ENCODE measurements at regions not wholly inside any gene's neighbourhood (a gene's known extent, or its start where the extent isn't known, plus 50 kb on each side); places are given as distances from the start of the nearest gene placed in this dataset.

- Histone ChIP-seq H3K9ac (ENCODE audit: low read depth, low read length) (no peak overlapping the region), H3K4me2 (ENCODE audit: low read length) (no peak overlapping the region), H3K36me3 (ENCODE audit: insufficient read depth, low read length) (no peaks in the 10 kb centered on the region), H3K9me3 (replicated peaks; ENCODE audit: low read length) (peaks cover 3% of the 10 kb centered on the region), H3K4me3 (ENCODE audit: low read length) (no peak overlapping the region), H3K27me3 (ENCODE audit: control insufficient read depth, insufficient read depth, low read length) (no peaks in the 10 kb centered on the region), H3K4me1 (ENCODE audit: control insufficient read depth, insufficient read depth, low read length) (no peaks in the 10 kb centered on the region)
Measured at GRCh38 chr3:95389725-95390313, 1327.0 kb downstream of the NSUN3 start.

- Histone ChIP-seq H3K9me3 (replicated peaks; ENCODE audit: low read length) (no peaks in the 10 kb centered on the region), H3K36me3 (ENCODE audit: insufficient read depth, low read length) (no peaks in the 10 kb centered on the region), H3K27me3 (ENCODE audit: control insufficient read depth, insufficient read depth, low read length) (no peaks in the 10 kb centered on the region), H3K4me1 (ENCODE audit: control insufficient read depth, insufficient read depth, low read length) (no peaks in the 10 kb centered on the region), H3K4me2 (ENCODE audit: low read length) (no peak overlapping the region), H3K9ac (ENCODE audit: low read depth, low read length) (no peak overlapping the region), H3K4me3 (ENCODE audit: low read length) (no peak overlapping the region)
Measured at GRCh38 chr3:95394286-95394685, 1331.4 kb downstream of the NSUN3 start.

DNA sequence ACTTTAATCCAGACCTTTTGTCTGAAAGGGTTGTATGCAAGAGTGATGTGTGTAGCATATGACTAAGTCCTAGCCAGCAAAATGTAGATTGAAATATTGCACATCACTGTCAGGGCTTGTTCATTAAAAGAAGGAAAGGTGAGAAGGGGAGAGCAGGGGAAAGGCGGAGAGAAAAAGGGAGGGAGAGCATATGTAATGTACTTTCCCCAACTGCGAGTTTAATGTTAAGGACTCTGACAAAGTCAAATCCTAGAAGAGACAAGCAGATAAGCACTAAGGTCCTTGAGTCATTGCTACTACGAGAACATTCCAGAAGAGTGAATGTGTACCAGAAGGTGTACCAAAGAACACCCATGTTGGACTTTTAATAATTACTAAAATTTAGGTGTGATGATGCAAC is 1336.7 kb downstream of the NSUN3 start:
- Histone ChIP-seq H3K9me3 (replicated peaks; ENCODE audit: low read length) (no peaks in the 10 kb centered on the region), H3K4me2 (ENCODE audit: low read length) (no peak overlapping the region), H3K4me3 (ENCODE audit: low read length) (no peak overlapping the region), H3K9ac (ENCODE audit: low read depth, low read length) (no peak overlapping the region), H3K36me3 (ENCODE audit: insufficient read depth, low read length) (no peaks in the 10 kb centered on the region), H3K4me1 (ENCODE audit: control insufficient read depth, insufficient read depth, low read length) (no peaks in the 10 kb centered on the region), H3K27me3 (ENCODE audit: control insufficient read depth, insufficient read depth, low read length) (no peaks in the 10 kb centered on the region)

GRCh38 chr3:95401693-95402092 is 1338.8 kb downstream of the NSUN3 start:
- no peak overlapping the region for H3K4me2 ChIP-seq (ENCODE audit: low read length)
- no peaks in the 10 kb centered on the region for H3K4me1 ChIP-seq (ENCODE audit: control insufficient read depth, insufficient read depth, low read length)
- no peaks in the 10 kb centered on the region for H3K9me3 ChIP-seq (replicated peaks; ENCODE audit: low read length)
- no peak overlapping the region for H3K9ac ChIP-seq (ENCODE audit: low read depth, low read length)
- no peak overlapping the region for H3K4me3 ChIP-seq (ENCODE audit: low read length)
- no peaks in the 10 kb centered on the region for H3K27me3 ChIP-seq (ENCODE audit: control insufficient read depth, insufficient read depth, low read length)
- H3K36me3 ChIP-seq (ENCODE audit: insufficient read depth, low read length) = no peaks in the 10 kb centered on the region

DNA sequence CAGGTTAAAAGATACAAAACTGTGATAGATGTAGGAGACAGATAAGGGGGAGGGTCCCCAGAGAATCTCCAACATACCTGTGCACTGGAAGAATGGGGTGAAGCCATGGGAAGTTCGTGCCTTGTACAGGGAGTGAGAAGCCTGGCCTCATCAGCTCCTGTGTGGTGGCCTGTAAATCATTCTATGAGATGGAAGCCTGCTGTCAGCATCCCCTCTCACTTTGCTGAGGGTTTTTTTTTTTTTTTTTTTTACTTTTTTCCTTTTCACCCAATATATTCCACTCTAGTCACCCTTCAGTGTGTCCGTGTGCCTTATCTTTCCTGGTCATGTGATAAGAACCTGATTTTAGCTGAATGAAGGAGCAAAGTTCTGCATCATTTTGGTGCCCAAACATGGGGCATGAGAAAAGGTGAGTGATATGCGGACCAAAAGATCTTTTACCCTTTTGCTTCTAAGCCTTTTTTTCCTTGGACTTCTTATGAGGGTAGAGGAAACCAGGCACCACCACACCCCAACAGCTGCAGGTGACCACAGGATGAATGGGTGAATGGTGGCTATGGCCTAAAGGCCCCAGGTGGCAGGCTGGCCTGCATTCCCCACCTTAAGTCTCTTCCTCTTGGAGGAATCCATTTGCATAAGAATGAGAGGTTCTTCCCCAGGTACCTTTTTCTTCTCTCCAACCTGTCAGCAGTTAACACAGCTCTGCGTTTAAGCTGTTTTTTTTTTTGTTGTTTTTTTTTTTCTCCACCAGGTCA is 1345.0 kb downstream of the NSUN3 start:
- Histone ChIP-seq H3K27me3 (ENCODE audit: control insufficient read depth, insufficient read depth, low read length) (no peaks in the 10 kb centered on the region), H3K9me3 (replicated peaks; ENCODE audit: low read length) (peaks cover 2% of the 10 kb centered on the region), H3K4me2 (ENCODE audit: low read length) (no peak overlapping the region), H3K4me3 (ENCODE audit: low read length) (no peak overlapping the region), H3K36me3 (ENCODE audit: insufficient read depth, low read length) (no peaks in the 10 kb centered on the region), H3K4me1 (ENCODE audit: control insufficient read depth, insufficient read depth, low read length) (no peaks in the 10 kb centered on the region), H3K9ac (ENCODE audit: low read depth, low read length) (no peak overlapping the region)

DNA sequence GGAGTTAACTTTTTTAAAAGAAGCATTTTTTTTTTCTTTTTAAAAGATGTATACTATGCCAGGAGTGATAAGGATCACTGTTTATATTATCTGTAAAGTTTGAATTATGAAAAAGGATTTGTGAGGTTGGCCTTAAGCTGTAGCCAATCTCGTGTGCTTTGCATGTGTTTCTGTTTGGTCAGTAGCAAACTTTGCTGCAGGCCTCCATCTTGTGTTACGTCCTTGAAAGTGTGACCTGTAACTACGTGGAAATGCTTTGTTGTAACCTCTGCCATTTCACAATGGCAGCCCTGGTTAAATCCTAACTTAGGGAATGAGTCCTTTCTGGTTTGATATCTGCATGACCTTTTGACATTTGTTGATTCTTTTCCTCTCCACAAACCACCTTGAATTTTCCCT is 1345.6 kb downstream of the NSUN3 start:
- Histone ChIP-seq H3K9ac (ENCODE audit: low read depth, low read length) (no peak overlapping the region), H3K4me3 (ENCODE audit: low read length) (no peak overlapping the region), H3K9me3 (replicated peaks; ENCODE audit: low read length) (peaks cover 2% of the 10 kb centered on the region)

GRCh38 chr3:95418251-95418650 is 1355.4 kb downstream of the NSUN3 start:
- H3K36me3 ChIP-seq (ENCODE audit: insufficient read depth, low read length) = no peaks in the 10 kb centered on the region
- H3K9me3 ChIP-seq (replicated peaks; ENCODE audit: low read length) = peaks cover 3% of the 10 kb centered on the region
- H3K27me3 ChIP-seq (ENCODE audit: control insufficient read depth, insufficient read depth, low read length) = no peaks in the 10 kb centered on the region
- no peak overlapping the region for H3K9ac ChIP-seq (ENCODE audit: low read depth, low read length)
- H3K4me2 ChIP-seq (ENCODE audit: low read length) = no peak overlapping the region
- H3K4me3 ChIP-seq (ENCODE audit: low read length) = no peak overlapping the region
- H3K4me1 ChIP-seq (ENCODE audit: control insufficient read depth, insufficient read depth, low read length) = no peaks in the 10 kb centered on the region

More for the DNA sequence above, 1345.6 kb downstream of the NSUN3 start:
- no peaks in the 10 kb centered on the region for H3K4me1 ChIP-seq (ENCODE audit: control insufficient read depth, insufficient read depth, low read length)
- no peaks in the 10 kb centered on the region for H3K36me3 ChIP-seq (ENCODE audit: insufficient read depth, low read length)
- H3K4me2 ChIP-seq (ENCODE audit: low read length) = no peak overlapping the region
- no peaks in the 10 kb centered on the region for H3K27me3 ChIP-seq (ENCODE audit: control insufficient read depth, insufficient read depth, low read length)

GRCh38 chr3:95424279-95424678 is 1361.4 kb downstream of the NSUN3 start:
- Histone ChIP-seq H3K4me3 (ENCODE audit: low read length) (no peak overlapping the region), H3K4me2 (ENCODE audit: low read length) (no peak overlapping the region), H3K9me3 (replicated peaks; ENCODE audit: low read length) (no peaks in the 10 kb centered on the region), H3K27me3 (ENCODE audit: control insufficient read depth, insufficient read depth, low read length) (no peaks in the 10 kb centered on the region), H3K9ac (ENCODE audit: low read depth, low read length) (no peak overlapping the region), H3K4me1 (ENCODE audit: control insufficient read depth, insufficient read depth, low read length) (no peaks in the 10 kb centered on the region), H3K36me3 (ENCODE audit: insufficient read depth, low read length) (no peaks in the 10 kb centered on the region)

DNA sequence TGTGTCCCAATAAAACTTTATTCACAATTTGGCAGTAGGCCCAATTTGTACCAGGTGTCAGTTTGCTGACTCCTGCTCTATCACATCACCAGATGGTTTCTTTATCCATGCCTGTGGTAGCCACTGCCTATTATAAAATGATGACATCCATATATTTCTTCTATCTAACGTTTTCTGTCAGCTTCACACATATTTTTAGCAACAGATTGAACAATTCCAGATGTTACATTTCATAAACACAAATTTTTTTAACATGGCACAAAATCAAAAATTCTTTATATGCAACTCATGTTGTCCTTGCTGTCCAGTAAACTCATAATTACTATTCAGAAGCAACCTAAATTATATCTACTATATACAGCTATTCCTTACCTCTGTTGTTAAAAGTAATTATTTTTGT is 1371.6 kb downstream of the NSUN3 start:
- H3K4me1 ChIP-seq (ENCODE audit: control insufficient read depth, insufficient read depth, low read length) = no peaks in the 10 kb centered on the region
- H3K9ac ChIP-seq (ENCODE audit: low read depth, low read length) = no peak overlapping the region
- no peak overlapping the region for H3K4me2 ChIP-seq (ENCODE audit: low read length)
- H3K9me3 ChIP-seq (replicated peaks; ENCODE audit: low read length) = no peaks in the 10 kb centered on the region
- no peaks in the 10 kb centered on the region for H3K36me3 ChIP-seq (ENCODE audit: insufficient read depth, low read length)
- no peaks in the 10 kb centered on the region for H3K27me3 ChIP-seq (ENCODE audit: control insufficient read depth, insufficient read depth, low read length)
- H3K4me3 ChIP-seq (ENCODE audit: low read length) = no peak overlapping the region

GRCh38 chr3:95437409-95437808 is 1374.5 kb downstream of the NSUN3 start:
- H3K9me3 ChIP-seq (replicated peaks; ENCODE audit: low read length) = no peaks in the 10 kb centered on the region
- no peak overlapping the region for H3K4me3 ChIP-seq (ENCODE audit: low read length)
- H3K4me2 ChIP-seq (ENCODE audit: low read length) = no peak overlapping the region
- H3K36me3 ChIP-seq (ENCODE audit: insufficient read depth, low read length) = no peaks in the 10 kb centered on the region
- H3K9ac ChIP-seq (ENCODE audit: low read depth, low read length) = no peak overlapping the region
- H3K27me3 ChIP-seq (ENCODE audit: control insufficient read depth, insufficient read depth, low read length) = no peaks in the 10 kb centered on the region
- H3K4me1 ChIP-seq (ENCODE audit: control insufficient read depth, insufficient read depth, low read length) = no peaks in the 10 kb centered on the region

DNA sequence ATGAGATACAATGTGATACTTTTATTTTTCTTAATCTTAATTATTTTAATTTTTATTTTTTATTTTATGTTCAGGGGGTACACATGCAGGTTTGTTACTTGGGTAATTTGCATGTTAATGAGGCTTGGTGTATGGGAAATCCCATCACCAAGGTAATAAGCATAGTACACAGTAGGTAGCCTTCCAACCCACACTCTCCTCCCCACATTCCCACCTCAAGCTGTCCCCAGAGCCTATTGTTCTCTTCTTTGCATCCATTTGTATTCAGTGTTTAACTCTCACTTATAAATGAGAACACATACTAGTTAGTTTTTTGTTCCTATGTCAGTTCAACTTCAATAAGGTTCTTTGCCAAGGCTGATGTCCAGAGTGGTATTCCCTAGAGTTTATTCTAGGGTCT is 1375.4 kb downstream of the NSUN3 start:
- Histone ChIP-seq H3K9ac (ENCODE audit: low read depth, low read length) (no peak overlapping the region), H3K27me3 (ENCODE audit: control insufficient read depth, insufficient read depth, low read length) (no peaks in the 10 kb centered on the region), H3K36me3 (ENCODE audit: insufficient read depth, low read length) (no peaks in the 10 kb centered on the region), H3K9me3 (replicated peaks; ENCODE audit: low read length) (no peaks in the 10 kb centered on the region), H3K4me1 (ENCODE audit: control insufficient read depth, insufficient read depth, low read length) (no peaks in the 10 kb centered on the region), H3K4me2 (ENCODE audit: low read length) (no peak overlapping the region), H3K4me3 (ENCODE audit: low read length) (no peak overlapping the region)

DNA sequence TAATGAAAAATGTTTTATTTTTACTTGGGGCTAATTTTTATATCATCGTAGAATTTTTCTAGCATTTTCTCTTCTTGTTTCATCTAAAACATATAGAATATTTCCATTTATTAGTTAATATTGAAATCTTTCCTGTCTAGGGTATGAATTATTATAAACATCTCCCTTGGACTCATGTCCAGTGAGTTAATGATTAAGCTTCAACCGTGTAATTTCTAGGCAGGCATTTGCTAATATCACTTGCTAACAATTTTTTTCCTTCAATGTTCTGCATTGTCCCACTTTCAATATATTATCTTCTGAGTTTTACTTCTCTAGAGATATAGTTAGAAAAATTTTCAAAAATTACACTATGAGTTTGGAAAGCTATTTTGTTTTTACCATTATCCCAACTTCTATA is 1371.6 kb upstream of the EPHA6 start:
- H3K4me3 ChIP-seq (ENCODE audit: low read length) = no peak overlapping the region
- no peaks in the 10 kb centered on the region for H3K4me1 ChIP-seq (ENCODE audit: control insufficient read depth, insufficient read depth, low read length)
- H3K9me3 ChIP-seq (replicated peaks; ENCODE audit: low read length) = no peaks in the 10 kb centered on the region
- H3K4me2 ChIP-seq (ENCODE audit: low read length) = no peak overlapping the region
- no peak overlapping the region for H3K9ac ChIP-seq (ENCODE audit: low read depth, low read length)
- H3K36me3 ChIP-seq (ENCODE audit: insufficient read depth, low read length) = no peaks in the 10 kb centered on the region
- H3K27me3 ChIP-seq (ENCODE audit: control insufficient read depth, insufficient read depth, low read length) = no peaks in the 10 kb centered on the region

Measured in skeletal muscle satellite cell (primary cell).